Endothelial cell of umbilical vein (primary cell): ENCODE measurements at regions not wholly inside any gene's neighbourhood (a gene's known extent, or its start where the extent isn't known, plus 50 kb on each side); places are given as distances from the start of the nearest gene placed in this dataset.
A peak's percentile ranks its signal among the peaks of the same experiment; 100 is the strongest.

Experiments
- BruUV-seq: library from RNA; stranded (reverse); fragments of 400-500 nt; replicated peaks from 2 replicates; lab custom pipeline; 2021; lab: Mats Ljungman, UMichigan
- CTCF ChIA-PET: fragments of 300-600, 350-600 bp; sonication (Branson Sonifier 250); formaldehyde crosslinking; loops from one replicate; lab custom pipeline; 2021; ENCODE audit warnings: antibody characterized with exemption, inconsistent platforms; lab: Charles Lee
- POLR2A ChIA-PET: fragments of 300-600, 350-600 bp; sonication (Branson Sonifier 250); formaldehyde crosslinking; loops from one replicate; lab custom pipeline; 2021; ENCODE audit warnings: antibody characterized with exemption, inconsistent platforms; lab: Charles Lee
- DNase-seq: peaks from one replicate; pipeline ENCODE4 v3.0.0-alpha.2; 2011; ENCODE audit warnings: low read depth, low spot score
- FAIRE-seq: peaks from 2 replicates; lab custom pipeline; 2011; peaks lifted over from hg19 to GRCh38; lab: Jason Lieb, UNC
- H2AFZ ChIP-seq: 2 replicates; pipeline ENCODE4 v1.6.0; 2012; ENCODE audit warnings: low read depth, low read length, control low read depth, inconsistent platforms
- H3K27ac ChIP-seq: 2 replicates; pipeline ENCODE4 v1.5.1; 2011; ENCODE audit warnings: low read depth, mild to moderate bottlenecking, control low read depth, low read length, moderate library complexity; ENCODE audit not compliant: insufficient read depth
- H3K27me3 ChIP-seq, 2 experiments: 2 replicates each; pipeline versions ENCODE4 v1.6.0 to v1.6.1; 2011; ENCODE audit warnings: low read length in 2 of 2, mixed read lengths in 1 of 2; ENCODE audit not compliant: control insufficient read depth in 2 of 2, insufficient read depth in 2 of 2
- H3K36me3 ChIP-seq, 2 experiments: 2 replicates in 1 of 2; 3 replicates in 1 of 2; pipeline ENCODE4 v1.5.1; 2011; ENCODE audit warnings: low read length in 2 of 2, mild to moderate bottlenecking in 1 of 2, moderate library complexity in 1 of 2; ENCODE audit not compliant: control insufficient read depth in 2 of 2, insufficient read depth in 2 of 2; ENCODE audit errors: extremely low read depth in 1 of 2
- H3K4me1 ChIP-seq: 3 replicates; pipeline ENCODE4 v1.5.1; 2011; ENCODE audit warnings: mild to moderate bottlenecking, low read length; ENCODE audit not compliant: control insufficient read depth, insufficient read depth; ENCODE audit errors: extremely low read depth
- H3K4me2 ChIP-seq: 2 replicates; pipeline ENCODE4 v1.6.1; 2011; ENCODE audit warnings: low read length, control low read depth, mixed read lengths; ENCODE audit not compliant: insufficient read depth
- H3K4me3 ChIP-seq, 3 experiments: fragments of 200-600 bp in 1 of 3; sonication (generic), shearing (Covaris generic) in 1 of 3; replicated peaks in 1 of 3; 2 replicates each; pipeline ENCODE4 v1.5.1; 2011 to 2016; ENCODE audit warnings: control low read depth in 3 of 3, low read length in 3 of 3, mild to moderate bottlenecking in 2 of 3, inconsistent platforms in 1 of 3, low read depth in 1 of 3, moderate library complexity in 1 of 3; ENCODE audit not compliant: insufficient read depth in 1 of 3
- H3K79me2 ChIP-seq: 2 replicates; pipeline ENCODE4 v1.6.0; 2012; ENCODE audit warnings: low read length, inconsistent platforms; ENCODE audit not compliant: control insufficient read depth, insufficient read depth
- H3K9ac ChIP-seq: replicated peaks from 2 replicates; pipeline ENCODE3; 2011; ENCODE audit warnings: low read length, control low read depth; ENCODE audit not compliant: insufficient read depth; ENCODE audit errors: extremely low read depth
- H3K9me1 ChIP-seq: replicated peaks from 3 replicates; pipeline ENCODE4 v1.6.0; 2011; ENCODE audit warnings: mild to moderate bottlenecking, low read length; ENCODE audit not compliant: control insufficient read depth, insufficient read depth; ENCODE audit errors: extremely low read depth
- H3K9me3 ChIP-seq: replicated peaks from 2 replicates; pipeline ENCODE4 v1.5.1; 2012; ENCODE audit warnings: low read length, inconsistent platforms; ENCODE audit not compliant: control insufficient read depth, insufficient read depth
- H4K20me1 ChIP-seq: replicated peaks from 2 replicates; pipeline ENCODE3; 2011; ENCODE audit warnings: mild to moderate bottlenecking, low read length; ENCODE audit not compliant: control insufficient read depth, insufficient read depth; ENCODE audit errors: extremely low read depth
- FOS ChIP-seq: IDR thresholded peaks from 2 replicates; pipeline ENCODE4 v1.6.1; 2011; ENCODE audit warnings: mild to moderate bottlenecking, low read length, moderate library complexity, borderline replicate concordance; ENCODE audit not compliant: insufficient read depth
- POLR2AphosphoS5 ChIP-seq: IDR thresholded peaks from 2 replicates; pipeline ENCODE4 v1.6.1; 2012; ENCODE audit warnings: low read depth, mild to moderate bottlenecking, control low read depth, low read length, moderate library complexity; ENCODE audit not compliant: insufficient read depth
- dilution Hi-C: fragments of 300-500 bp; cut with MboI; formaldehyde crosslinking; loops from one replicate; pipeline ENCODE4 v1.15.0; 2019; ENCODE audit warnings: low sequenced_read_pairs; ENCODE audit not compliant: extremely low pct_ligation_motif_present
- intact Hi-C: fragments of 100-400 bp; cut with micrococcal nuclease; formaldehyde crosslinking; loops from one replicate; pipeline ENCODE4 v1.10.0; 2022
- TF ChIP-seq, protein P1 (sequence below), 2 donors: IDR thresholded peaks; 1 replicate in 1 of 2; 2 replicates in 1 of 2; pipeline ENCODE4 v1.5.1; 2011; ENCODE audit warnings: low read length in 2 of 2, mild to moderate bottlenecking in 2 of 2, moderate library complexity in 2 of 2, control low read depth in 1 of 2, inconsistent platforms in 1 of 2, low read depth in 1 of 2; ENCODE audit not compliant: insufficient read depth in 1 of 2; ENCODE audit errors: extremely low read depth in 1 of 2
- TF ChIP-seq, protein P2 (sequence below): IDR thresholded peaks from 2 replicates; pipeline ENCODE4 v1.6.1; 2011; ENCODE audit not compliant: insufficient read depth, insufficient read length

DNA sequence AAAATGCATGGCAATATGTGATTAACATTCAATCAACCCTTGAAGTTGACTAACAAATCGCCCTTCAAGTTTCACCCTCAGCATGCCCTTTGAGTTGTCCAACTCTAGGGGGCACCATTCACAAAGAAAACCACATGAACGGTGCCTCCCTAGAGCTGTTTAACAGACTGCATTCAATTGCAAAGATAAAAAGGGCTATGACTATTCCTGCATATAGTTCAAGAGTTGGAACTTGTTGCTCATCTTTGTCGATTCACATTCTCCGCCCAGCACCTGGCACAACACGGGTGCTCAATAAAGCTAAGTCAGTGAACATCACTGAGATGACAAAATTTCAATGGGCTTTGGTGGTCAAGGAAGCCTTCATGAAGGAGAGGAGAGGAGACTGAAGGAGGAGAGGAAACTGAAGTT, 69.6 kb upstream of the SLC30A5 start:
- Histone ChIP-seq H3K4me1 (no peaks in the 10 kb centered on the region), H3K9me1 (no peaks in the 10 kb centered on the region), H2AFZ (no peak overlapping the region), H3K9ac (no peak overlapping the region), H3K36me3 (no peaks in the 10 kb centered on the region), H4K20me1 (no peaks in the 10 kb centered on the region), H3K4me3 (no peak overlapping the region), H3K4me2 (no peak overlapping the region), H3K27me3 (peaks cover 12 to 32% of the 10 kb centered on the region in 2 experiments), H3K9me3 (no peaks in the 10 kb centered on the region), H3K27ac (no peak overlapping the region), H3K79me2 (no peaks in the 10 kb centered on the region)
- FAIRE-seq: no peak
- POLR2A ChIA-PET: no interaction called here
- CTCF ChIA-PET: interaction anchor here (0.8 to 1.5 kb wide), 7 partner anchors 8 to 370 kb away, joined by 3 to 8 read pairs (median 5); partner anchors contain the start of gene SLC30A5
- dilution Hi-C loops (no loop called here), intact Hi-C loops (no loop called here)
- TF ChIP-seq, protein P1, sequence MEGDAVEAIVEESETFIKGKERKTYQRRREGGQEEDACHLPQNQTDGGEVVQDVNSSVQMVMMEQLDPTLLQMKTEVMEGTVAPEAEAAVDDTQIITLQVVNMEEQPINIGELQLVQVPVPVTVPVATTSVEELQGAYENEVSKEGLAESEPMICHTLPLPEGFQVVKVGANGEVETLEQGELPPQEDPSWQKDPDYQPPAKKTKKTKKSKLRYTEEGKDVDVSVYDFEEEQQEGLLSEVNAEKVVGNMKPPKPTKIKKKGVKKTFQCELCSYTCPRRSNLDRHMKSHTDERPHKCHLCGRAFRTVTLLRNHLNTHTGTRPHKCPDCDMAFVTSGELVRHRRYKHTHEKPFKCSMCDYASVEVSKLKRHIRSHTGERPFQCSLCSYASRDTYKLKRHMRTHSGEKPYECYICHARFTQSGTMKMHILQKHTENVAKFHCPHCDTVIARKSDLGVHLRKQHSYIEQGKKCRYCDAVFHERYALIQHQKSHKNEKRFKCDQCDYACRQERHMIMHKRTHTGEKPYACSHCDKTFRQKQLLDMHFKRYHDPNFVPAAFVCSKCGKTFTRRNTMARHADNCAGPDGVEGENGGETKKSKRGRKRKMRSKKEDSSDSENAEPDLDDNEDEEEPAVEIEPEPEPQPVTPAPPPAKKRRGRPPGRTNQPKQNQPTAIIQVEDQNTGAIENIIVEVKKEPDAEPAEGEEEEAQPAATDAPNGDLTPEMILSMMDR (IDR thresholded peaks at IDR 0.05; ENCODE audit: extremely low read depth in 1 of 2, insufficient read depth in 1 of 2, low read depth in 1 of 2, low read length in 2 of 2): peak; percentile 43 to 52
- TF ChIP-seq FOS: no peak
- peak; percentile 38 for DNase-seq
- no TSS peak for BruUV-seq

DNA sequence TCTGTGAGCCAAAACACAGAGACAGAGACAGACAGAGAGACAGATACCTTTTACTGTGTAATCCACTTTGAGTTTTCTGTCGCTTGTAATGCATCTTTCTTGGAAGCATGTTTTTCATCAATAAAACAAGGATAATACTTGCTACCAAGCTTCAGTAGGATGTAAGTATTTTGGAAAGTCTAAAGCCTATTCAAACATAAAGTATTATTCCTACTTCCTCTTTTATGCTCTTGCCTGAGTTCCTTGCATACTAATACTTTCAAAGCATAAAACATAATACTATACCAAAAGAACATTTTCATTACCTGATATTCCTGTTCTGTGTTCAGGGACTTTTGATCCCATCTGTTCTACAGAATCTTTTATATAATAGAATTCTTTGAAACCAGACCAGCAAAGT, 64.5 kb upstream of the SLC30A5 start:
- intact Hi-C loops: no loop called here
- DNase-seq (no peak), FAIRE-seq (no peak)
- H3K4me1 ChIP-seq: no peaks in the 10 kb centered on the region
- H3K9me3 ChIP-seq: no peaks in the 10 kb centered on the region
- no peak for TF ChIP-seq POLR2AphosphoS5
- TF ChIP-seq, protein P2, sequence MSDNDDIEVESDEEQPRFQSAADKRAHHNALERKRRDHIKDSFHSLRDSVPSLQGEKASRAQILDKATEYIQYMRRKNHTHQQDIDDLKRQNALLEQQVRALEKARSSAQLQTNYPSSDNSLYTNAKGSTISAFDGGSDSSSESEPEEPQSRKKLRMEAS: no peak
- H3K4me3 ChIP-seq: no peak overlapping the region
- no TSS peak for BruUV-seq
- no peaks in the 10 kb centered on the region for H3K79me2 ChIP-seq
- no peaks in the 10 kb centered on the region for H4K20me1 ChIP-seq
- H3K36me3 ChIP-seq: no peaks in the 10 kb centered on the region
- H3K4me2 ChIP-seq: no peak overlapping the region
- no peak overlapping the region for H2AFZ ChIP-seq
- H3K9me1 ChIP-seq: no peaks in the 10 kb centered on the region
- ChIA-PET POLR2A (no interaction called here), CTCF (no interaction called here)
- no peak overlapping the region for H3K27ac ChIP-seq
- H3K27me3 ChIP-seq: peaks cover 26 to 36% of the 10 kb centered on the region in 2 experiments
- dilution Hi-C loops: no loop called here
- H3K9ac ChIP-seq: no peak overlapping the region
